ENCODE measurements at regions not wholly inside any gene's neighbourhood (a gene's known extent, or its start where the extent isn't known, plus 50 kb on each side); places are given as distances from the start of the nearest gene placed in this dataset.

DNA sequence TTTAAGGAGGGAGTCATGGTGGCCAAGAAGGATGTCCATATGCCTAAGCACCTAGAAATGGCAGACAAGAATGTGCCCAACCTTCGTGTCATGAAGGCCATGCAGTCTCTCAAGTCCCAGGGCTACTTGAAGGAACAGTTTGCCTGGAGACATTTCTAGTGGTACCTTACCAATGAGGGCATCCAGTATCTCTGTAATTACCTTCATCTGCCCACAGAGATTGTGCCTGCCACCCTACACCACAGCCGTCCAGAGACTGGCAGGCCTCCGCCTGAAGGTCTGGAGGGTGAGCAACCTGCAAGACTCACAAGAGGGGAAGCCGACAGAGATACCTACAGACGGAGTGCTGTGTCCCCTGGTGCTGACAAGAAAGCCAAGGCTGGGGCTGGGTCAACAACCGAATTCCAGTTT is 115.0 kb downstream of the HFE start:
- TF ChIP-seq, protein P1, sequence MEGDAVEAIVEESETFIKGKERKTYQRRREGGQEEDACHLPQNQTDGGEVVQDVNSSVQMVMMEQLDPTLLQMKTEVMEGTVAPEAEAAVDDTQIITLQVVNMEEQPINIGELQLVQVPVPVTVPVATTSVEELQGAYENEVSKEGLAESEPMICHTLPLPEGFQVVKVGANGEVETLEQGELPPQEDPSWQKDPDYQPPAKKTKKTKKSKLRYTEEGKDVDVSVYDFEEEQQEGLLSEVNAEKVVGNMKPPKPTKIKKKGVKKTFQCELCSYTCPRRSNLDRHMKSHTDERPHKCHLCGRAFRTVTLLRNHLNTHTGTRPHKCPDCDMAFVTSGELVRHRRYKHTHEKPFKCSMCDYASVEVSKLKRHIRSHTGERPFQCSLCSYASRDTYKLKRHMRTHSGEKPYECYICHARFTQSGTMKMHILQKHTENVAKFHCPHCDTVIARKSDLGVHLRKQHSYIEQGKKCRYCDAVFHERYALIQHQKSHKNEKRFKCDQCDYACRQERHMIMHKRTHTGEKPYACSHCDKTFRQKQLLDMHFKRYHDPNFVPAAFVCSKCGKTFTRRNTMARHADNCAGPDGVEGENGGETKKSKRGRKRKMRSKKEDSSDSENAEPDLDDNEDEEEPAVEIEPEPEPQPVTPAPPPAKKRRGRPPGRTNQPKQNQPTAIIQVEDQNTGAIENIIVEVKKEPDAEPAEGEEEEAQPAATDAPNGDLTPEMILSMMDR (IDR thresholded peaks at IDR 0.05; ENCODE audit: low read depth, low read length, poor library complexity, severe bottlenecking): no peak
- no peak for TF ChIP-seq EZH2phosphoT487 (IDR thresholded peaks at IDR 0.05; ENCODE audit: borderline replicate concordance, low read length)
